ENCODE measurements at regions not wholly inside any gene's neighbourhood (a gene's known extent, or its start where the extent isn't known, plus 50 kb on each side); places are given as distances from the start of the nearest gene placed in this dataset.
A peak's percentile ranks its signal among the peaks of the same experiment; 100 is the strongest.

- Histone ChIP-seq H3K9ac (ENCODE audit: insufficient read depth in 1 of 2, low read depth in 2 of 2, low read length in 2 of 2) (no peak overlapping the region), H3K27me3 (ENCODE audit: control insufficient read depth in 2 of 2, insufficient read depth in 2 of 2, low read length in 2 of 2) (no peaks in the 10 kb centered on the region), H2AFZ (ENCODE audit: low read depth, low read length) (no peak overlapping the region), H3K4me1 (replicated peaks in 1 of 2; ENCODE audit: control insufficient read depth in 2 of 2, insufficient read depth in 2 of 2, low read length in 2 of 2) (peaks cover 0 to 5% of the 10 kb centered on the region in 2 experiments; a peak in 3 of 5 replicates), H3K36me3 (ENCODE audit: control insufficient read depth, insufficient read depth, low read length) (no peaks in the 10 kb centered on the region), H4K20me1 (replicated peaks; ENCODE audit: control insufficient read depth, insufficient read depth, low read length) (no peaks in the 10 kb centered on the region), H3K9me3 (replicated peaks; ENCODE audit: control insufficient read depth, insufficient read depth, low read depth, low read length) (no peaks in the 10 kb centered on the region; the same call in 1 of the 2 replicates), H3K4me3 (no peak overlapping the region), H3K79me2 (ENCODE audit: control insufficient read depth, insufficient read depth, low read length) (no peaks in the 10 kb centered on the region), H3K9me1 (ENCODE audit: control insufficient read depth, insufficient read depth, low read length) (no peaks in the 10 kb centered on the region), H3K4me2 (ENCODE audit: insufficient read depth, low read length) (no peak overlapping the region), H3K27ac (ENCODE audit: extremely low read depth, low read depth, low read length) (no peak overlapping the region)
- TF ChIP-seq ZEB2 (IDR thresholded peaks at IDR 0.05) = no peak
- BruUV-seq (replicated peaks) = no TSS peak
- in situ Hi-C loops (cut with MboI) = no loop called here
- intact Hi-C loops (cut with micrococcal nuclease) = no loop called here
- CTCF ChIA-PET (ENCODE audit: low intra/inter-chr PET ratio) = no interaction called here
- ATAC-seq = no peak
- 13% methylated on average over 2 of the region's 2 CpGs for WGBS (ENCODE audit: insufficient coverage, low coverage, missing lambda C conversion rate)
- POLR2A ChIA-PET = no interaction called here
- FAIRE-seq = no peak
- DNase-seq (ENCODE audit: extremely low read depth in 1 of 4, low spot score in 3 of 4) = no peak
Observed at GRCh38 chr12:93944911-93945310, 203.5 kb upstream of the PLXNC1 start.

GRCh38 chr12:93946542-93947150, 201.7 kb upstream of the PLXNC1 start:
- Histone ChIP-seq H3K27ac (ENCODE audit: extremely low read depth, low read depth, low read length) (no peak overlapping the region), H3K4me1 (replicated peaks in 1 of 2; ENCODE audit: control insufficient read depth in 2 of 2, insufficient read depth in 2 of 2, low read length in 2 of 2) (peaks cover 0 to 5% of the 10 kb centered on the region in 2 experiments; a peak in 3 of 5 replicates), H3K9ac (ENCODE audit: insufficient read depth in 1 of 2, low read depth in 2 of 2, low read length in 2 of 2) (no peak overlapping the region), H3K4me2 (ENCODE audit: insufficient read depth, low read length) (no peak overlapping the region), H4K20me1 (replicated peaks; ENCODE audit: control insufficient read depth, insufficient read depth, low read length) (no peaks in the 10 kb centered on the region), H3K79me2 (ENCODE audit: control insufficient read depth, insufficient read depth, low read length) (no peaks in the 10 kb centered on the region), H3K9me3 (replicated peaks; ENCODE audit: control insufficient read depth, insufficient read depth, low read depth, low read length) (no peaks in the 10 kb centered on the region; the same call in 1 of the 2 replicates), H2AFZ (ENCODE audit: low read depth, low read length) (no peak overlapping the region), H3K9me1 (ENCODE audit: control insufficient read depth, insufficient read depth, low read length) (no peaks in the 10 kb centered on the region), H3K4me3 (no peak overlapping the region), H3K36me3 (ENCODE audit: control insufficient read depth, insufficient read depth, low read length) (no peaks in the 10 kb centered on the region), H3K27me3 (ENCODE audit: control insufficient read depth in 2 of 2, insufficient read depth in 2 of 2, low read length in 2 of 2) (no peaks in the 10 kb centered on the region)
- TF ChIP-seq TRIM25 (IDR thresholded peaks at IDR 0.05; ENCODE audit: borderline replicate concordance) = no peak
- 0 out of 2 replicates have a peak, but pooled peaks have one; percentile 17 for TF ChIP-seq L3MBTL2 (IDR thresholded peaks at IDR 0.05)
- TF ChIP-seq BHLHE40 (IDR thresholded peaks at IDR 0.05; ENCODE audit: low read length) = 0 out of 2 replicates have a peak, but pooled peaks have one; percentile 37
- POLR2A ChIA-PET = interaction anchor here (1.0 kb wide), 1 partner anchor 19 kb away, joined by 3 read pairs; no protein-coding TSS in a partner anchor
- FAIRE-seq = no peak
- WGBS (ENCODE audit: insufficient coverage, low coverage, missing lambda C conversion rate) = 0% methylated on average over 2 of the region's 2 CpGs
- intact Hi-C loops (cut with micrococcal nuclease) = no loop called here
- no peak for ATAC-seq
- in situ Hi-C loops (cut with MboI) = no loop called here
- no TSS peak for BruUV-seq (replicated peaks)
- DNase-seq (ENCODE audit: extremely low read depth in 1 of 4, low spot score in 3 of 4) = no peak
- CTCF ChIA-PET (ENCODE audit: low intra/inter-chr PET ratio) = no interaction called here

Measured in K562 (cell line).